H9 (cell line): ENCODE measurements at regions not wholly inside any gene's neighbourhood (a gene's known extent, or its start where the extent isn't known, plus 50 kb on each side); places are given as distances from the start of the nearest gene placed in this dataset.

Source experiments
- DNase-seq: peaks from one replicate; pipeline ENCODE4 v3.0.0-alpha.2; 2017
- H2AFZ ChIP-seq: one replicate; pipeline ENCODE4 v1.6.1; 2013; ENCODE audit warnings: mild to moderate bottlenecking, low read length, control low read depth, moderate library complexity
- H2AK5ac ChIP-seq: 2 replicates; pipeline ENCODE4 v1.6.1; 2013; ENCODE audit warnings: low read length, control low read depth, mixed read lengths; ENCODE audit not compliant: insufficient read length
- H2BK120ac ChIP-seq: one replicate; pipeline ENCODE4 v1.6.1; 2013; ENCODE audit warnings: low read depth, mild to moderate bottlenecking, low read length, control low read depth, inconsistent platforms; ENCODE audit not compliant: poor library complexity, severe bottlenecking
- H2BK12ac ChIP-seq: 2 replicates; pipeline ENCODE4 v1.6.1; 2013; ENCODE audit warnings: low read length, control low read depth, mixed read lengths, low read depth; ENCODE audit not compliant: insufficient read length
- H2BK15ac ChIP-seq: 2 replicates; pipeline ENCODE4 v1.6.1; 2013; ENCODE audit warnings: low read depth, low read length, control low read depth
- H2BK20ac ChIP-seq: one replicate; pipeline ENCODE4 v1.6.1; 2013; ENCODE audit warnings: low read depth, mild to moderate bottlenecking, low read length, control low read depth, inconsistent platforms; ENCODE audit not compliant: poor library complexity, severe bottlenecking
- H2BK5ac ChIP-seq: 2 replicates; pipeline ENCODE4 v1.6.1; 2013; ENCODE audit warnings: low read length, control low read depth, mixed read lengths; ENCODE audit not compliant: insufficient read length
- H3K14ac ChIP-seq: 2 replicates; pipeline ENCODE4 v1.6.1; 2013; ENCODE audit warnings: low read length, control low read depth; ENCODE audit not compliant: insufficient read depth
- H3K18ac ChIP-seq: 2 replicates; pipeline ENCODE4 v1.6.1; 2013; ENCODE audit warnings: low read depth, mild to moderate bottlenecking, mixed read lengths, low read length, control low read depth; ENCODE audit not compliant: insufficient read length
- H3K23ac ChIP-seq: 2 replicates; pipeline ENCODE4 v1.6.1; 2013; ENCODE audit warnings: low read length, control low read depth, mixed read lengths, low read depth; ENCODE audit not compliant: insufficient read length
- H3K23me2 ChIP-seq: 2 replicates; pipeline ENCODE4 v1.6.1; 2013; ENCODE audit warnings: low read depth, mild to moderate bottlenecking, mixed read lengths, low read length, control low read depth; ENCODE audit not compliant: insufficient read length, poor library complexity, severe bottlenecking
- H3K27ac ChIP-seq: 2 replicates; pipeline ENCODE4 v1.5.1; 2013; ENCODE audit warnings: low read length, control low read depth, mixed read lengths, low read depth; ENCODE audit not compliant: insufficient read length
- H3K27me3 ChIP-seq: 2 replicates; pipeline ENCODE4 v1.6.1; 2013; ENCODE audit warnings: low read length, control low read depth, inconsistent platforms; ENCODE audit not compliant: insufficient read depth
- H3K4ac ChIP-seq: 2 replicates; pipeline ENCODE4 v1.6.1; 2013; ENCODE audit warnings: low read depth, mild to moderate bottlenecking, control low read depth, inconsistent platforms, low read length, moderate library complexity
- H3K4me1 ChIP-seq: 2 replicates; pipeline ENCODE4 v1.6.1; 2013; ENCODE audit warnings: low read length, control low read depth, inconsistent platforms; ENCODE audit not compliant: insufficient read depth
- H3K4me2 ChIP-seq: 2 replicates; pipeline ENCODE4 v1.6.1; 2013; ENCODE audit warnings: low read length, control low read depth, mixed read lengths; ENCODE audit not compliant: insufficient read length, insufficient read depth
- H3K56ac ChIP-seq: 2 replicates; pipeline ENCODE4 v1.6.1; 2013; ENCODE audit warnings: low read depth, mild to moderate bottlenecking, mixed read lengths, low read length, control low read depth; ENCODE audit not compliant: insufficient read length
- H3K79me1 ChIP-seq: 2 replicates; pipeline ENCODE4 v1.6.1; 2013; ENCODE audit warnings: low read depth, mild to moderate bottlenecking, moderate library complexity, low read length, control low read depth, inconsistent platforms; ENCODE audit not compliant: insufficient read depth, poor library complexity, severe bottlenecking
- H3K79me2 ChIP-seq: 2 replicates; pipeline ENCODE4 v1.6.1; 2013; ENCODE audit warnings: low read length, control low read depth, inconsistent platforms; ENCODE audit not compliant: insufficient read depth
- H3K9ac ChIP-seq: 2 replicates; pipeline ENCODE4 v1.6.1; 2013; ENCODE audit warnings: low read length, control low read depth, mixed read lengths; ENCODE audit not compliant: insufficient read length; ENCODE audit errors: extremely low read depth
- H3K9me3 ChIP-seq: one replicate; pipeline ENCODE4 v1.6.1; 2013; ENCODE audit warnings: low read depth, low read length, inconsistent platforms; ENCODE audit not compliant: control insufficient read depth
- H3T11ph ChIP-seq: one replicate; pipeline ENCODE4 v1.6.1; 2013; ENCODE audit warnings: mild to moderate bottlenecking, low read length, control low read depth, inconsistent platforms
- H4K20me1 ChIP-seq: one replicate; pipeline ENCODE4 v1.6.1; 2013; ENCODE audit not compliant: control insufficient read depth, insufficient read length, insufficient read depth
- H4K5ac ChIP-seq: 2 replicates; pipeline ENCODE4 v1.6.1; 2013; ENCODE audit warnings: low read depth, mild to moderate bottlenecking, mixed read lengths, low read length, control low read depth; ENCODE audit not compliant: insufficient read length
- H4K8ac ChIP-seq: replicated peaks from 2 replicates; pipeline ENCODE4 v1.6.1; 2013; ENCODE audit warnings: low read length, control low read depth, mixed read lengths, low read depth; ENCODE audit not compliant: insufficient read length
- H4K91ac ChIP-seq: 2 replicates; pipeline ENCODE4 v1.6.1; 2013; ENCODE audit warnings: low read depth, mild to moderate bottlenecking, moderate library complexity, mixed read lengths, low read length, control low read depth; ENCODE audit not compliant: insufficient read length
- H3K27ac Mint-ChIP-seq, 3 experiments: 2 replicates in 2 of 3; 3 replicates in 1 of 3; pipeline ENCODE4 v1.8.0; 2020 to 2021; ENCODE audit warnings: mixed read lengths in 3 of 3, mild to moderate bottlenecking in 1 of 3, moderate library complexity in 1 of 3
- H3K27me3 Mint-ChIP-seq: 2 replicates; pipeline ENCODE4 v1.8.0; 2021; ENCODE audit warnings: low read depth, mild to moderate bottlenecking, moderate library complexity, mixed read lengths
- H3K36me3 Mint-ChIP-seq, 3 experiments: 2 replicates in 2 of 3; 3 replicates in 1 of 3; pipeline ENCODE4 v1.8.0; 2020 to 2021; ENCODE audit warnings: low read depth in 3 of 3, mixed read lengths in 3 of 3; ENCODE audit not compliant: insufficient read depth in 1 of 3
- H3K4me1 Mint-ChIP-seq, 2 experiments: 2 replicates each; pipeline ENCODE4 v1.8.0; 2020; ENCODE audit warnings: mixed read lengths in 2 of 2
- H3K4me3 Mint-ChIP-seq, 2 experiments: 2 replicates in 1 of 2; 3 replicates in 1 of 2; pipeline ENCODE4 v1.8.0; 2020 to 2021; ENCODE audit warnings: mild to moderate bottlenecking in 2 of 2, mixed read lengths in 2 of 2, moderate library complexity in 1 of 2
- H3K9me3 Mint-ChIP-seq, 2 experiments: 2 replicates in 1 of 2; 3 replicates in 1 of 2; pipeline ENCODE4 v1.8.0; 2020; ENCODE audit warnings: mild to moderate bottlenecking in 2 of 2, mixed read lengths in 2 of 2, moderate library complexity in 1 of 2
- WGBS: extraction: QIAGEN DNeasy Blood & Tissue Kit; methylation state at CpG from one replicate; pipeline ENCODE4 v1.1.7; 2013; ENCODE audit warnings: missing lambda C conversion rate, low lambda C conversion rate, mixed read lengths; ENCODE audit not compliant: insufficient read length; ENCODE audit errors: extremely low coverage; 5-methylcytosine and 5-hydroxymethylcytosine counted together
- TF ChIP-seq, protein P1 (sequence below): fragments of 200-600 bp; sonication (generic); conservative IDR thresholded peaks from 3 replicates; pipeline ENCODE4 v1.8.0; 2021; ENCODE audit warnings: antibody characterized with exemption, mild to moderate bottlenecking

DNA sequence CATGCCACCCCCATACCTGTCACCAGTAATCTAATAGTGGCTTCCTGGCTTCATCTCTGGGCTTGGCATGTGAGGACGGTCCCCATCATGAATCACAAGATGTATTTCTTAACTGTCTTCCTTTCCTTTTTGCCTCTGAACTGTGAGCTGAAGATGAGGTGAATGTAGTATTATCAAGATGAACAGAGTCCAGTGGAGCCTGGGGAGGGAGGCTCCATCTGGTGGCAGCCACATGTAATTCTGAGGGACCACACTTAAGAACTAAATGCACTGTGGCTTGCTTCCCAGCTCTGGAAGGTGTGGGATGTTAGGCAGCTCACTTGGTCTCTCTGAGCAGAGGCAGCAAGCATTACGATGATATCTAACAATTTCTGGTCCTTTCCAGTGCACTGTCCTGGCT, 354.9 kb upstream of the ASIC2 start:
- H4K91ac ChIP-seq = no peak overlapping the region
- no peak overlapping the region for H4K8ac ChIP-seq
- no peaks in the 10 kb centered on the region for H3K9me3 ChIP-seq
- no peak overlapping the region for H3T11ph ChIP-seq
- WGBS = no CpG with 5 or more reads among the region's 2 CpGs
- DNase-seq = peak; percentile 51
- H3K27ac ChIP-seq = no peak overlapping the region
- TF ChIP-seq, protein P1, sequence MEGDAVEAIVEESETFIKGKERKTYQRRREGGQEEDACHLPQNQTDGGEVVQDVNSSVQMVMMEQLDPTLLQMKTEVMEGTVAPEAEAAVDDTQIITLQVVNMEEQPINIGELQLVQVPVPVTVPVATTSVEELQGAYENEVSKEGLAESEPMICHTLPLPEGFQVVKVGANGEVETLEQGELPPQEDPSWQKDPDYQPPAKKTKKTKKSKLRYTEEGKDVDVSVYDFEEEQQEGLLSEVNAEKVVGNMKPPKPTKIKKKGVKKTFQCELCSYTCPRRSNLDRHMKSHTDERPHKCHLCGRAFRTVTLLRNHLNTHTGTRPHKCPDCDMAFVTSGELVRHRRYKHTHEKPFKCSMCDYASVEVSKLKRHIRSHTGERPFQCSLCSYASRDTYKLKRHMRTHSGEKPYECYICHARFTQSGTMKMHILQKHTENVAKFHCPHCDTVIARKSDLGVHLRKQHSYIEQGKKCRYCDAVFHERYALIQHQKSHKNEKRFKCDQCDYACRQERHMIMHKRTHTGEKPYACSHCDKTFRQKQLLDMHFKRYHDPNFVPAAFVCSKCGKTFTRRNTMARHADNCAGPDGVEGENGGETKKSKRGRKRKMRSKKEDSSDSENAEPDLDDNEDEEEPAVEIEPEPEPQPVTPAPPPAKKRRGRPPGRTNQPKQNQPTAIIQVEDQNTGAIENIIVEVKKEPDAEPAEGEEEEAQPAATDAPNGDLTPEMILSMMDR = peak; percentile 74
- H3K56ac ChIP-seq = no peak overlapping the region
- no peak overlapping the region for H2AFZ ChIP-seq
- no peaks in the 10 kb centered on the region for H3K79me1 ChIP-seq
- peaks cover 2% of the 10 kb centered on the region; the same call in 1 of the 2 replicates for H3K27me3 Mint-ChIP-seq
- no peak overlapping the region for H3K18ac ChIP-seq
- H3K4me3 Mint-ChIP-seq = no peak overlapping the region
- H2BK120ac ChIP-seq = no peak overlapping the region
- H2AK5ac ChIP-seq = no peak overlapping the region
- no peak overlapping the region for H3K9ac ChIP-seq
- H2BK15ac ChIP-seq = no peak overlapping the region
- no peak overlapping the region for H2BK12ac ChIP-seq
- no peak overlapping the region for H2BK20ac ChIP-seq
- H3K23me2 ChIP-seq = no peaks in the 10 kb centered on the region
- no peak overlapping the region for H3K27ac Mint-ChIP-seq
- H3K4me1 Mint-ChIP-seq = peaks cover 9 to 14% of the 10 kb centered on the region in 2 experiments; a peak in 3 of 4 replicates
- no peaks in the 10 kb centered on the region for H3K79me2 ChIP-seq
- H3K23ac ChIP-seq = no peak overlapping the region
- no peaks in the 10 kb centered on the region for H3K4me1 ChIP-seq
- H3K27me3 ChIP-seq = no peaks in the 10 kb centered on the region
- no peak overlapping the region for H4K5ac ChIP-seq
- no peak overlapping the region for H2BK5ac ChIP-seq
- H3K4ac ChIP-seq = no peak overlapping the region
- no peak overlapping the region for H3K4me2 ChIP-seq
- H3K9me3 Mint-ChIP-seq = no peaks in the 10 kb centered on the region
- no peaks in the 10 kb centered on the region for H3K36me3 Mint-ChIP-seq
- no peaks in the 10 kb centered on the region for H4K20me1 ChIP-seq
- H3K14ac ChIP-seq = no peak overlapping the region
